Right lobe of liver (tissue), 6 donors: ENCODE measurements at regions not wholly inside any gene's neighbourhood (a gene's known extent, or its start where the extent isn't known, plus 50 kb on each side); places are given as distances from the start of the nearest gene placed in this dataset.

ENCODE experiments used
- ATAC-seq, 4 donors: fragments of 200-7000 bp; cut with Tn5 transposase; one replicate each; pipeline ENCODE4 v1.9.1; 2020; ENCODE audit warnings: mild to moderate bottlenecking in 4 of 4, moderate library complexity in 4 of 4
- DNase-seq, 3 donors: peaks; one replicate each; pipeline ENCODE4 v3.0.0-alpha.2; 2020
- H3K27ac ChIP-seq, 3 donors: fragments of 200-600 bp; one replicate each; pipeline ENCODE4 v1.8.0; 2022
- H3K27me3 ChIP-seq, 2 donors: fragments of 200-600 bp; one replicate each; pipeline ENCODE4 v1.8.0; 2022
- H3K36me3 ChIP-seq, 4 donors: fragments of 200-600 bp; sonication (generic) in 1 of 4; one replicate each; pipeline versions ENCODE4 v1.5.1 to v1.8.0; 2017 to 2022; ENCODE audit warnings: control low read depth in 1 of 4
- H3K4me1 ChIP-seq, 4 donors: fragments of 200-600 bp; sonication (generic) in 1 of 4; one replicate each; pipeline versions ENCODE4 v1.5.1 to v1.8.0; 2017 to 2022; ENCODE audit warnings: control low read depth in 1 of 4
- H3K4me3 ChIP-seq, 3 donors: fragments of 200-600 bp; one replicate each; pipeline ENCODE4 v1.8.0; 2022
- H3K9me3 ChIP-seq, 4 donors: fragments of 200-600 bp; sonication (generic) in 1 of 4; one replicate each; pipeline versions ENCODE4 v1.5.1 to v1.8.0; 2017 to 2022; ENCODE audit warnings: control low read depth in 1 of 4
- CTCF ChIP-seq, 4 donors: fragments of 200-600 bp in 3 of 4; fragments of 450-650 bp in 1 of 4; IDR thresholded peaks; one replicate each; pipeline versions ENCODE4 v1.5.1 to v1.8.0; 2016 to 2022; ENCODE audit warnings: antibody characterized with exemption in 4 of 4, mild to moderate bottlenecking in 2 of 4
- POLR2A ChIP-seq: fragments of 450-650 bp; IDR thresholded peaks from one replicate; pipeline ENCODE4 v1.6.1; 2017; ENCODE audit warnings: antibody characterized with exemption, mild to moderate bottlenecking
- WGBS: methylation state at CpG from one replicate; pipeline ENCODE4 v1.1.6; 2018; ENCODE audit warnings: low coverage, low lambda C conversion rate; ENCODE audit not compliant: insufficient coverage; ENCODE audit errors: missing lambda C conversion rate; 5-methylcytosine and 5-hydroxymethylcytosine counted together
- intact Hi-C, 2 donors: fragments of 100-400 bp; cut with DNase I; formaldehyde crosslinking; loops; one replicate each; pipeline versions ENCODE4 v1.11.2 to v1.14.1; 2022
- donor health status: DM: no; HTN: yes; CAD: no.
- donor health status: DM: no; HTN: no; CAD: no.
- donor health status: DM: no; HTN: no; CAD: no.
- donor health status: DM: no; HTN: yes; CAD: no.
- donor health status: DM: no; HTN: yes; CAD: no.

- Histone ChIP-seq H3K4me3 (no peak overlapping the region), H3K9me3 (no peaks in the 10 kb centered on the region), H3K27me3 (no peaks in the 10 kb centered on the region), H3K36me3 (no peaks in the 10 kb centered on the region), H3K27ac (no peak overlapping the region), H3K4me1 (no peaks in the 10 kb centered on the region)
- DNase-seq (no peak), ATAC-seq (no peak)
- WGBS = 6% methylated on average over 1 of the region's 1 CpG
- intact Hi-C loops = no loop called here
- no peak for TF ChIP-seq POLR2A
Observed at GRCh38 chr4:36961420-36961819, 283.1 kb upstream of the NWD2 start.

- DNase-seq = no peak
Observed at GRCh38 chr4:36966756-36967460, 277.6 kb upstream of the NWD2 start.

GRCh38 chr4:36979533-36979932 lies 265.0 kb upstream of the NWD2 start:
- no peak overlapping the region for H3K4me3 ChIP-seq
- no peak overlapping the region for H3K27ac ChIP-seq
- no peaks in the 10 kb centered on the region for H3K4me1 ChIP-seq
- no peak for TF ChIP-seq POLR2A
- TF ChIP-seq CTCF (IDR thresholded peaks at IDR 0.05) = no peak
- ATAC-seq (no peak), DNase-seq (no peak)
- intact Hi-C loops = no loop called here
- H3K9me3 ChIP-seq = no peaks in the 10 kb centered on the region
- H3K27me3 ChIP-seq = no peaks in the 10 kb centered on the region
- H3K36me3 ChIP-seq = no peaks in the 10 kb centered on the region
- 41% methylated on average over 1 of the region's 1 CpG for WGBS

More at GRCh38 chr4:36966756-36967460, 277.6 kb upstream of the NWD2 start:
- no peak for TF ChIP-seq CTCF (IDR thresholded peaks at IDR 0.05)
- TF ChIP-seq POLR2A = no peak
- intact Hi-C loops = no loop called here
- Histone ChIP-seq H3K27me3 (no peaks in the 10 kb centered on the region), H3K27ac (no peak overlapping the region), H3K9me3 (no peaks in the 10 kb centered on the region), H3K4me1 (no peaks in the 10 kb centered on the region), H3K4me3 (no peak overlapping the region), H3K36me3 (no peaks in the 10 kb centered on the region)
- WGBS = 59% methylated on average over 2 of the region's 2 CpGs
- ATAC-seq = no peak

GRCh38 chr4:36990128-36990872 lies 254.2 kb upstream of the NWD2 start:
- intact Hi-C loops = no loop called here
- DNase-seq (no peak), ATAC-seq (no peak)
- Histone ChIP-seq H3K4me1 (no peaks in the 10 kb centered on the region), H3K36me3 (no peaks in the 10 kb centered on the region), H3K4me3 (no peak overlapping the region), H3K9me3 (no peaks in the 10 kb centered on the region), H3K27ac (no peak overlapping the region), H3K27me3 (no peaks in the 10 kb centered on the region)
- WGBS = 83% methylated on average over 3 of the region's 3 CpGs
- TF ChIP-seq CTCF (IDR thresholded peaks at IDR 0.05) = no peak
- TF ChIP-seq POLR2A = no peak

GRCh38 chr4:36997727-36998126 lies 246.8 kb upstream of the NWD2 start:
- intact Hi-C loops = no loop called here
- no peak for ATAC-seq

More at GRCh38 chr4:36997727-36998126, 246.8 kb upstream of the NWD2 start:
- no peak overlapping the region for H3K27ac ChIP-seq
- no peaks in the 10 kb centered on the region for H3K27me3 ChIP-seq
- no peaks in the 10 kb centered on the region for H3K9me3 ChIP-seq
- H3K36me3 ChIP-seq = no peaks in the 10 kb centered on the region
- no peak overlapping the region for H3K4me3 ChIP-seq
- TF ChIP-seq CTCF (IDR thresholded peaks at IDR 0.05) (no peak), POLR2A (no peak)
- no peaks in the 10 kb centered on the region for H3K4me1 ChIP-seq
- 26% methylated on average over 3 of the region's 3 CpGs for WGBS
- DNase-seq = no peak
